Head of caudate nucleus (tissue), 42 donors: ENCODE measurements at regions not wholly inside any gene's neighbourhood (a gene's known extent, or its start where the extent isn't known, plus 50 kb on each side); places are given as distances from the start of the nearest gene placed in this dataset.
"Not testable (repeated sequence)": the region's sequence is repeated elsewhere in the genome, so short reads cannot be mapped to it uniquely, and the experiment has no call there.

Source experiments
- DNase-seq, 42 donors: peaks; one replicate each; pipeline versions ENCODE4 v3.0.0 to v3.0.0-alpha.2; 2020 to 2021; ENCODE audit warnings: mixed read lengths in 7 of 42
- intact Hi-C: fragments of 100-400 bp; cut with DNase I; formaldehyde crosslinking; loops from one replicate; pipeline ENCODE4 v1.15.0; 2022

- intact Hi-C loops = no loop called here
- DNase-seq = no peak
Measured at GRCh38 chr9:24776226-24776625, 230.5 kb upstream of the IZUMO3 start.

GRCh38 chr9:24774199-24774598 is 228.5 kb upstream of the IZUMO3 start:
- intact Hi-C loops, DNase-seq: not testable (repeated sequence)

- intact Hi-C loops = no loop called here
- DNase-seq = no peak
Measured at GRCh38 chr9:24766081-24766480, 220.4 kb upstream of the IZUMO3 start.

- intact Hi-C loops = no loop called here
- no peak for DNase-seq
Measured at GRCh38 chr9:24765025-24765756, 219.5 kb upstream of the IZUMO3 start.

GRCh38 chr9:24738421-24738961 is 192.8 kb upstream of the IZUMO3 start:
- peak in 1 of 42 donors; percentile 26 for DNase-seq
- intact Hi-C loops = no loop called here

GRCh38 chr9:24731754-24732153 is 186.1 kb upstream of the IZUMO3 start:
- intact Hi-C loops = no loop called here
- no peak for DNase-seq

GRCh38 chr9:24721621-24722020 is 175.9 kb upstream of the IZUMO3 start:
- no peak for DNase-seq
- intact Hi-C loops = no loop called here

GRCh38 chr9:24712206-24712605 is 166.5 kb upstream of the IZUMO3 start:
- intact Hi-C loops = no loop called here
- DNase-seq = no peak

GRCh38 chr9:24708814-24709213 is 163.1 kb upstream of the IZUMO3 start:
- DNase-seq = no peak
- intact Hi-C loops = no loop called here

- intact Hi-C loops = no loop called here
- no peak for DNase-seq
Measured at GRCh38 chr9:24698881-24699518, 153.3 kb upstream of the IZUMO3 start.

- no peak for DNase-seq
- intact Hi-C loops = no loop called here
Measured at GRCh38 chr9:24672336-24672735, 126.6 kb upstream of the IZUMO3 start.

GRCh38 chr9:24657387-24657786 is 111.7 kb upstream of the IZUMO3 start:
- DNase-seq = no peak
- intact Hi-C loops = no loop called here

- intact Hi-C loops = no loop called here
- no peak for DNase-seq
Measured at GRCh38 chr9:24652181-24652580, 106.5 kb upstream of the IZUMO3 start.

- DNase-seq, intact Hi-C loops: not testable (repeated sequence)
Measured at GRCh38 chr9:24628809-24629208, 83.1 kb upstream of the IZUMO3 start.

GRCh38 chr9:24625097-24625496 is 79.4 kb upstream of the IZUMO3 start:
- intact Hi-C loops = no loop called here
- no peak for DNase-seq

GRCh38 chr9:24624481-24624880 is 78.8 kb upstream of the IZUMO3 start:
- DNase-seq = no peak
- intact Hi-C loops = no loop called here

GRCh38 chr9:24620741-24621140 is 75.0 kb upstream of the IZUMO3 start:
- no peak for DNase-seq
- intact Hi-C loops = no loop called here

- intact Hi-C loops = loop anchor here (10.0 kb wide), 1 partner anchor 62 kb away; no protein-coding TSS in a partner anchor
- no peak for DNase-seq
Measured at GRCh38 chr9:24616863-24617262, 71.2 kb upstream of the IZUMO3 start.

- intact Hi-C loops = loop anchor here (10.0 kb wide), 1 partner anchor 59 kb away; no protein-coding TSS in a partner anchor
- peak in 1 of 42 donors; percentile 5 for DNase-seq
Measured at GRCh38 chr9:24614070-24614469, 68.4 kb upstream of the IZUMO3 start.

- intact Hi-C loops = no loop called here
- no peak for DNase-seq
Measured at GRCh38 chr9:24608599-24608998, 62.9 kb upstream of the IZUMO3 start.
